ENCODE measurements at regions not wholly inside any gene's neighbourhood (a gene's known extent, or its start where the extent isn't known, plus 50 kb on each side); places are given as distances from the start of the nearest gene placed in this dataset.

- POLR2A ChIA-PET (ENCODE audit: low non-redundant PET), result no interaction called here
- CTCF ChIA-PET, result no interaction called here
- no peak for DNase-seq (ENCODE audit: low spot score)
Observed at GRCh38 chr6:82038631-82039030, 208.9 kb downstream of the IBTK start.

GRCh38 chr6:82035526-82035925 is 212.0 kb downstream of the IBTK start:
- no peak for DNase-seq (ENCODE audit: low spot score)
- no peak overlapping the region for H3K27ac ChIP-seq
- no peak for TF ChIP-seq CTCF (conservative IDR thresholded peaks at IDR 0.05; ENCODE audit: low read depth)
- ChIA-PET CTCF (no interaction called here), POLR2A (ENCODE audit: low non-redundant PET) (no interaction called here)

More at GRCh38 chr6:82038631-82039030, 208.9 kb downstream of the IBTK start:
- TF ChIP-seq CTCF (conservative IDR thresholded peaks at IDR 0.05; ENCODE audit: low read depth), result no peak
- H3K27ac ChIP-seq, result no peak overlapping the region

- CTCF ChIA-PET, result no interaction called here
- POLR2A ChIA-PET (ENCODE audit: low non-redundant PET), result no interaction called here
- DNase-seq (ENCODE audit: low spot score), result no peak
- no peak overlapping the region for H3K27ac ChIP-seq
- no peak for TF ChIP-seq CTCF (conservative IDR thresholded peaks at IDR 0.05; ENCODE audit: low read depth)
Observed at GRCh38 chr6:82033631-82034211, 213.8 kb downstream of the IBTK start.

GRCh38 chr6:82032444-82032843 is 215.1 kb downstream of the IBTK start:
- ChIA-PET POLR2A (ENCODE audit: low non-redundant PET) (no interaction called here), CTCF (interaction anchor here (0.9 kb wide), 1 partner anchor 478 kb away, joined by 5 read pairs; no protein-coding TSS in a partner anchor)
- no peak overlapping the region for H3K27ac ChIP-seq
- DNase-seq (ENCODE audit: low spot score), result no peak
- TF ChIP-seq CTCF (conservative IDR thresholded peaks at IDR 0.05; ENCODE audit: low read depth), result no peak

- DNase-seq (ENCODE audit: low spot score), result no peak
- no peak for TF ChIP-seq CTCF (conservative IDR thresholded peaks at IDR 0.05; ENCODE audit: low read depth)
- ChIA-PET CTCF (interaction anchor here (0.6 kb wide), 1 partner anchor 163 kb away, joined by 3 read pairs; no protein-coding TSS in a partner anchor), POLR2A (ENCODE audit: low non-redundant PET) (no interaction called here)
- H3K27ac ChIP-seq, result no peak overlapping the region
Observed at GRCh38 chr6:82030761-82031503, 216.6 kb downstream of the IBTK start.

- TF ChIP-seq CTCF (conservative IDR thresholded peaks at IDR 0.05; ENCODE audit: low read depth), result no peak
- no peak overlapping the region for H3K27ac ChIP-seq
- DNase-seq (ENCODE audit: low spot score), result no peak
- ChIA-PET CTCF (no interaction called here), POLR2A (ENCODE audit: low non-redundant PET) (no interaction called here)
Observed at GRCh38 chr6:82030301-82030700, 217.2 kb downstream of the IBTK start.
